A549 (cell line): ENCODE measurements at regions not wholly inside any gene's neighbourhood (a gene's known extent, or its start where the extent isn't known, plus 50 kb on each side); places are given as distances from the start of the nearest gene placed in this dataset.

Source experiments
- EP300 ChIP-seq, 2 experiments: fragments of >200 bp; sonication (Bioruptor Twin); formaldehyde crosslinking; IDR thresholded peaks; 2 replicates in 1 of 2; 3 replicates in 1 of 2; pipeline ENCODE4 v1.6.1; 2016 to 2017
- KDM5A ChIP-seq: fragments of 200-600 bp; sonication (generic); IDR thresholded peaks from 2 replicates; pipeline ENCODE4 v1.6.1; 2016; ENCODE audit warnings: antibody characterized with exemption, mild to moderate bottlenecking
- PHF8 ChIP-seq: fragments of 200-600 bp; sonication (generic); IDR thresholded peaks from 2 replicates; pipeline ENCODE4 v1.6.1; 2016; ENCODE audit warnings: low read depth, mild to moderate bottlenecking, antibody characterized with exemption, moderate library complexity, borderline replicate concordance
- POLR2A ChIP-seq: IDR thresholded peaks from 2 replicates; pipeline ENCODE4 v1.6.1; 2012; ENCODE audit warnings: mild to moderate bottlenecking, low read length
- RAD21 ChIP-seq, 2 experiments: fragments of >200 bp in 1 of 2; sonication (Bioruptor Twin) in 1 of 2; formaldehyde crosslinking in 1 of 2; IDR thresholded peaks in 1 of 2; conservative IDR thresholded peaks in 1 of 2; 2 replicates in 1 of 2; 3 replicates in 1 of 2; pipeline ENCODE4 v1.6.1; 2012 to 2018; ENCODE audit warnings: inconsistent platforms in 1 of 2
- RFX5 ChIP-seq: fragments of 450-650 bp; IDR thresholded peaks from 2 replicates; pipeline ENCODE4 v1.7.1; 2014; ENCODE audit warnings: antibody characterized with exemption, mild to moderate bottlenecking, moderate library complexity
- TFCP2L1 ChIP-seq: fragments of 250-450 bp; sonication (Bioruptor Pico); IDR thresholded peaks from 2 replicates; pipeline ENCODE4 v1.5.0; 2021; ENCODE audit warnings: mild to moderate bottlenecking
- TF ChIP-seq, protein P1 (sequence below): fragments of >200 bp; sonication (Bioruptor Twin); formaldehyde crosslinking; IDR thresholded peaks from 3 replicates; pipeline ENCODE4 v1.5.1; 2016
- TF ChIP-seq, protein P2 (sequence below): fragments of 450-650 bp; IDR thresholded peaks from 2 replicates; pipeline ENCODE4 v1.6.1; 2014; ENCODE audit warnings: antibody characterized with exemption
- TF ChIP-seq, protein P3 (sequence below): fragments of 200-600 bp; sonication (generic); IDR thresholded peaks from 2 replicates; pipeline ENCODE4 v1.6.1; 2016; ENCODE audit warnings: antibody characterized with exemption, mild to moderate bottlenecking, moderate library complexity
- TF ChIP-seq, protein P4 (sequence below): IDR thresholded peaks from 2 replicates; pipeline ENCODE4 v1.6.1; 2012

DNA sequence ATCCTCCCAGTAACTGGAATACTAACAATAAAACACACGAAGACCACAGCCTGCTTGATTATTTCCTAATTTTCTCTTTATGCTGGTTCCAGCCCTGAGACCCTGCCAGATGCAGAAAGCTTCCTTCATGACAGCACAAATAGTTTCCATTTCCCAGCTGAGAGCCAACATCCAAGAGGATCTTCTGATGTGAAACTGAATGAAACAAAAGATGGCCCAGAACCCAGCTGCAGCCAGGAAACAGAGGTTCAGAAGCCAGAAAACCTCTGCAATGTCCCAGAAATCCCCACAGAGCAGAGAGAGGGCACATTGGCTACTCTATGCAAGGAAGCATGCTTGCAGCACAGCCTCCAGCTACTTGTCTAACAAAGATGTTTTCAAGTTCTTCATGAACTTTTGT lies 61.8 kb upstream of the PLEKHG1 start:
- TF ChIP-seq, protein P1, sequence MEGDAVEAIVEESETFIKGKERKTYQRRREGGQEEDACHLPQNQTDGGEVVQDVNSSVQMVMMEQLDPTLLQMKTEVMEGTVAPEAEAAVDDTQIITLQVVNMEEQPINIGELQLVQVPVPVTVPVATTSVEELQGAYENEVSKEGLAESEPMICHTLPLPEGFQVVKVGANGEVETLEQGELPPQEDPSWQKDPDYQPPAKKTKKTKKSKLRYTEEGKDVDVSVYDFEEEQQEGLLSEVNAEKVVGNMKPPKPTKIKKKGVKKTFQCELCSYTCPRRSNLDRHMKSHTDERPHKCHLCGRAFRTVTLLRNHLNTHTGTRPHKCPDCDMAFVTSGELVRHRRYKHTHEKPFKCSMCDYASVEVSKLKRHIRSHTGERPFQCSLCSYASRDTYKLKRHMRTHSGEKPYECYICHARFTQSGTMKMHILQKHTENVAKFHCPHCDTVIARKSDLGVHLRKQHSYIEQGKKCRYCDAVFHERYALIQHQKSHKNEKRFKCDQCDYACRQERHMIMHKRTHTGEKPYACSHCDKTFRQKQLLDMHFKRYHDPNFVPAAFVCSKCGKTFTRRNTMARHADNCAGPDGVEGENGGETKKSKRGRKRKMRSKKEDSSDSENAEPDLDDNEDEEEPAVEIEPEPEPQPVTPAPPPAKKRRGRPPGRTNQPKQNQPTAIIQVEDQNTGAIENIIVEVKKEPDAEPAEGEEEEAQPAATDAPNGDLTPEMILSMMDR: no peak
- TF ChIP-seq TFCP2L1 (CRISPR knock-in tag) (no peak), POLR2A (no peak), PHF8 (no peak), RFX5 (no peak), EP300 (IDR thresholded peaks at IDR 0.05) (no peak), KDM5A (no peak), RAD21 (conservative IDR thresholded peaks at IDR 0.05 in 1 of 2, IDR thresholded peaks at IDR 0.05 in 1 of 2) (no peak)
- TF ChIP-seq, protein P2, sequence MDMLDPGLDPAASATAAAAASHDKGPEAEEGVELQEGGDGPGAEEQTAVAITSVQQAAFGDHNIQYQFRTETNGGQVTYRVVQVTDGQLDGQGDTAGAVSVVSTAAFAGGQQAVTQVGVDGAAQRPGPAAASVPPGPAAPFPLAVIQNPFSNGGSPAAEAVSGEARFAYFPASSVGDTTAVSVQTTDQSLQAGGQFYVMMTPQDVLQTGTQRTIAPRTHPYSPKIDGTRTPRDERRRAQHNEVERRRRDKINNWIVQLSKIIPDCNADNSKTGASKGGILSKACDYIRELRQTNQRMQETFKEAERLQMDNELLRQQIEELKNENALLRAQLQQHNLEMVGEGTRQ: no peak
- TF ChIP-seq, protein P3, sequence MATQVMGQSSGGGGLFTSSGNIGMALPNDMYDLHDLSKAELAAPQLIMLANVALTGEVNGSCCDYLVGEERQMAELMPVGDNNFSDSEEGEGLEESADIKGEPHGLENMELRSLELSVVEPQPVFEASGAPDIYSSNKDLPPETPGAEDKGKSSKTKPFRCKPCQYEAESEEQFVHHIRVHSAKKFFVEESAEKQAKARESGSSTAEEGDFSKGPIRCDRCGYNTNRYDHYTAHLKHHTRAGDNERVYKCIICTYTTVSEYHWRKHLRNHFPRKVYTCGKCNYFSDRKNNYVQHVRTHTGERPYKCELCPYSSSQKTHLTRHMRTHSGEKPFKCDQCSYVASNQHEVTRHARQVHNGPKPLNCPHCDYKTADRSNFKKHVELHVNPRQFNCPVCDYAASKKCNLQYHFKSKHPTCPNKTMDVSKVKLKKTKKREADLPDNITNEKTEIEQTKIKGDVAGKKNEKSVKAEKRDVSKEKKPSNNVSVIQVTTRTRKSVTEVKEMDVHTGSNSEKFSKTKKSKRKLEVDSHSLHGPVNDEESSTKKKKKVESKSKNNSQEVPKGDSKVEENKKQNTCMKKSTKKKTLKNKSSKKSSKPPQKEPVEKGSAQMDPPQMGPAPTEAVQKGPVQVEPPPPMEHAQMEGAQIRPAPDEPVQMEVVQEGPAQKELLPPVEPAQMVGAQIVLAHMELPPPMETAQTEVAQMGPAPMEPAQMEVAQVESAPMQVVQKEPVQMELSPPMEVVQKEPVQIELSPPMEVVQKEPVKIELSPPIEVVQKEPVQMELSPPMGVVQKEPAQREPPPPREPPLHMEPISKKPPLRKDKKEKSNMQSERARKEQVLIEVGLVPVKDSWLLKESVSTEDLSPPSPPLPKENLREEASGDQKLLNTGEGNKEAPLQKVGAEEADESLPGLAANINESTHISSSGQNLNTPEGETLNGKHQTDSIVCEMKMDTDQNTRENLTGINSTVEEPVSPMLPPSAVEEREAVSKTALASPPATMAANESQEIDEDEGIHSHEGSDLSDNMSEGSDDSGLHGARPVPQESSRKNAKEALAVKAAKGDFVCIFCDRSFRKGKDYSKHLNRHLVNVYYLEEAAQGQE: no peak
- TF ChIP-seq, protein P4, sequence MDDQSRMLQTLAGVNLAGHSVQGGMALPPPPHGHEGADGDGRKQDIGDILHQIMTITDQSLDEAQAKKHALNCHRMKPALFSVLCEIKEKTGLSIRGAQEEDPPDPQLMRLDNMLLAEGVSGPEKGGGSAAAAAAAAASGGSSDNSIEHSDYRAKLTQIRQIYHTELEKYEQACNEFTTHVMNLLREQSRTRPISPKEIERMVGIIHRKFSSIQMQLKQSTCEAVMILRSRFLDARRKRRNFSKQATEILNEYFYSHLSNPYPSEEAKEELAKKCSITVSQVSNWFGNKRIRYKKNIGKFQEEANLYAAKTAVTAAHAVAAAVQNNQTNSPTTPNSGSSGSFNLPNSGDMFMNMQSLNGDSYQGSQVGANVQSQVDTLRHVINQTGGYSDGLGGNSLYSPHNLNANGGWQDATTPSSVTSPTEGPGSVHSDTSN: no peak
